ENCODE measurements at regions not wholly inside any gene's neighbourhood (a gene's known extent, or its start where the extent isn't known, plus 50 kb on each side); places are given as distances from the start of the nearest gene placed in this dataset.

- ChIA-PET RAD21 (ENCODE audit: unreplicated experiment) (no interaction called here), CTCF (no interaction called here), SMC1A (ENCODE audit: uncharacterized antibody, unreplicated experiment) (interaction anchor here (1.5 kb wide), 1 partner anchor 11 kb away, joined by 5 read pairs; no protein-coding TSS in a partner anchor), POLR2A (no interaction called here)
- H3K9ac ChIP-seq (ENCODE audit: control insufficient read depth, insufficient read depth, low read length) = no peak overlapping the region
- DNase-seq (ENCODE audit: low read depth, low spot score) (no peak), FAIRE-seq (no peak), ATAC-seq (no peak)
- no peak overlapping the region for H3K4me2 ChIP-seq (ENCODE audit: control insufficient read depth, insufficient read depth)
- intact Hi-C loops (cut with micrococcal nuclease; ENCODE audit: unreplicated experiment) = no loop called here
- no peak for TF ChIP-seq MAX (IDR thresholded peaks at IDR 0.05; ENCODE audit: low read depth, low read length)
- TF ChIP-seq NFYA (IDR thresholded peaks at IDR 0.05; ENCODE audit: borderline replicate concordance, low read depth, low read length) = no peak
- TF ChIP-seq TCF12 (IDR thresholded peaks at IDR 0.05; ENCODE audit: low read depth, low read length) = no peak
- no peak for TF ChIP-seq YY1 (IDR thresholded peaks at IDR 0.05; ENCODE audit: low read depth, low read length)
- no peak for TF ChIP-seq NR2C1 (IDR thresholded peaks at IDR 0.05)
- TF ChIP-seq ATF3 (IDR thresholded peaks at IDR 0.05; ENCODE audit: borderline replicate concordance, extremely low read depth, low read depth, low read length) = no peak
- TF ChIP-seq ZNF687 (IDR thresholded peaks at IDR 0.05) = no peak
- no peak for TF ChIP-seq HSF1 (IDR thresholded peaks at IDR 0.05; ENCODE audit: low read depth, low read length)
- TF ChIP-seq PAX5 (IDR thresholded peaks at IDR 0.05; ENCODE audit: borderline replicate concordance, low read depth, low read length) = no peak
- TF ChIP-seq GATAD2B (conservative IDR thresholded peaks at IDR 0.05; ENCODE audit: low read depth) = no peak
- no peak for TF ChIP-seq SIX5 (IDR thresholded peaks at IDR 0.05; ENCODE audit: low read depth, low read length, severe bottlenecking)
- TF ChIP-seq EED (IDR thresholded peaks at IDR 0.05; ENCODE audit: low read depth) = no peak
- TF ChIP-seq JUND (IDR thresholded peaks at IDR 0.05; ENCODE audit: low read depth, low read length) = no peak
- no peak for TF ChIP-seq CTCF (IDR thresholded peaks at IDR 0.05 in 2 of 3, conservative IDR thresholded peaks at IDR 0.05 in 1 of 3; ENCODE audit: control insufficient read depth in 2 of 3, extremely low read depth in 1 of 3, insufficient read depth in 1 of 3, low read depth in 3 of 3, low read length in 3 of 3)
- no peak for TF ChIP-seq ETV6 (conservative IDR thresholded peaks at IDR 0.05 in 1 of 2, IDR thresholded peaks at IDR 0.05 in 1 of 2; ENCODE audit: borderline replicate concordance in 1 of 2, low read depth in 1 of 2)
- TF ChIP-seq JUNB (IDR thresholded peaks at IDR 0.05) = no peak
- no peak for TF ChIP-seq CREB1 (IDR thresholded peaks at IDR 0.05; ENCODE audit: low read depth)
- no TSS peak for BruUV-seq (replicated peaks)
- 4% methylated on average over 3 of the region's 3 CpGs for WGBS (ENCODE audit: insufficient coverage, insufficient replicate concordance, low lambda C conversion rate, missing lambda C conversion rate)
- H3K79me2 ChIP-seq (ENCODE audit: control insufficient read depth, insufficient read depth, low read length) = no peaks in the 10 kb centered on the region
- no peak overlapping the region for H2AFZ ChIP-seq (ENCODE audit: control insufficient read depth, low read depth, low read length)
- in situ Hi-C loops (cut with MboI) = no loop called here
- H3K9me3 ChIP-seq (replicated peaks; ENCODE audit: control insufficient read depth, insufficient read depth, low read length) = no peaks in the 10 kb centered on the region
- H3K27ac ChIP-seq (ENCODE audit: control insufficient read depth, insufficient read depth) = no peak overlapping the region
- no peaks in the 10 kb centered on the region for H3K27me3 ChIP-seq (replicated peaks in 1 of 2; ENCODE audit: control insufficient read depth in 2 of 2, insufficient read depth in 2 of 2, low read length in 1 of 2)
- H3K36me3 ChIP-seq (ENCODE audit: control insufficient read depth in 2 of 2, insufficient read depth in 2 of 2, low read length in 1 of 2) = no peaks in the 10 kb centered on the region
- no peaks in the 10 kb centered on the region for H3K4me1 ChIP-seq (ENCODE audit: control insufficient read depth, insufficient read depth, low read length)
- H4K20me1 ChIP-seq (ENCODE audit: control insufficient read depth, insufficient read depth) = no peaks in the 10 kb centered on the region
- no peak overlapping the region for H3K4me3 ChIP-seq
These were observed 200.2 kb downstream of the SMARCA1 start for GRCh38 chrX:129323115-129323514.
